ENCODE measurements at regions not wholly inside any gene's neighbourhood (a gene's known extent, or its start where the extent isn't known, plus 50 kb on each side); places are given as distances from the start of the nearest gene placed in this dataset.

DNA sequence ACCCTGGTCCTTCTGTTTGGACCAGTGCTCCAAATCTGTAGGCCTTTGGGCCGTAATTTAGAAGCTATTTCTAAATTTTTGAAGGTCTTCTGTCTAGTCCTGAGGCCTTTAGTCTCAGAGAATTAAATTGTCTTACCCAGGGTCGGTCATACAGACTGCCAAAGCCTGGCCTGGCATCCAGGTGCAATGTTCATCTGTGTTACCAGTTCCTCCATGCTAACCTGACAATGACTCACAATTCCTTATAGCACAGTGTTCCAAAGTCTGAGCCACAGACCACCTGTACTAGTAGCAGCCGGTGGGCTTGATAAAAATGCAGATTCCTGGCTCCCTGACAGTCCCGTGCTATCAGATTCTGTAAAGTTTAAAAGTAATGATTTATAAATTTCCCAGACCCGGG is 77.7 kb upstream of the MAP4K3 start:
- DNase-seq (ENCODE audit: low read depth), result no peak

DNA sequence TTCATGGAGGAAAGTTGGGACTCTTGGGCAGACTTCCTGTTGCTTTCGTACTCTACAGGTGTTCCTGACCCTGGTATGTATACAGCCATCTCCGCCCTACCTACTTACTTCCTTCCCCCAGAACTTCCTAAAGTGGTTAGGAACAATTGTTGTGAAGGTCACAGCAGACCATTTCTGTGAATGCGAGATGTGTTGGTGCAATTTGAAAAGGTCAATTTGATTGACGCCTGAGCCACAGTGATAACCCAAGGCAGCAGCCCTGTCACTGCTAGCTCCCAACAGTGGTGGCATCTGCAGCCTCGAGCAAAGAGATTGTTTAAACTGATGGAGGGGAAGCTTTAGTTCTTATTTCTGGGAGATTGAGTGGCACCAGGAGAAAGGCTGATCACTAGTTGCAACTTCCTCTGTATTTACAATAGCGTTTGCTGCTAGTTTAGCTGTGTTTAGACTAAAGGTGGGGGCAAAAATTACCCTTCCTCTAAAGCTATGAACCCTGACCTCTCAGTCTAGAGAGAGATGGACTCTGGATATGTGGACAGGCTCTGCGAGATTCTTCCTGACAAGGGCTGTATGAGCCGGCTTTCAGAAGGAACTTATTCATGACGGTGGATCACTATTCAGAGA is 78.3 kb upstream of the MAP4K3 start:
- no peak for DNase-seq (ENCODE audit: low read depth)

- no peak for DNase-seq (ENCODE audit: low read depth)
Measured at GRCh38 chr2:39515897-39516346, 78.8 kb upstream of the MAP4K3 start.

DNA sequence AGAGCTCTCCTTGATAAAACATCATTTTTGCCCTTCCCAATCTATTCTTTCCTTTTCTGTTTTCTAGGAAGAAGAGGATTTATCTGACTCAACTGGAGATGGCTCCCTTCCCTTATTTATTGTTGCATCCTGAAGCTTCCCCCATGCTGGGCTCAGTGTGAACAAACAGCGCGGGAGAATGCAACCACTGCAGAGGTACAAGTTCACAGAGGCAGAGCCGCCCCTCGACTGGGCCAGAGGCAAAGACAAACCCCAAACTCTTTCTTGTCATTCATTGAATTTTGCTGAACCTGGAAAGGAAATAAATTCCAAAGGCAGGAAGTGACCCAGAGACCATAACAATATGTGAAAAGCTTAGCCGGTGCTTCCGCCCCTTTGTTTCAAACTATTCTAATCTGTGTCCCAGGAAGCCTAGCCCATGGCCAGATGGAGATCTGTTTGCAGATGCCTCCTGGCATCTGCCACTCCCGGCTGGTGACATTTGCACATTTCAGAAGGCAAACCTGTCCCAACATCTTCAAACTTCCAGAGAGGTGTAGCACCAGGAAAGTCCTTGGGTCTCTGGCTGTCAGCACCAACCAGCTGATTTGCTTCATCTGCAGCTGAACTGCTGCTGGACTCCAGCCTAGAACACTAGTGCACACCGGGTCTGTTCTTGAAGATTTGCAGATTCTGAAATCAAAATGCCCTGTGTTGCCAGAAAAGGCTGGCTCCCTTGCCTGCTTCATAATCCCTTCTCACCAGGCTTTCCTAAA is 79.4 kb upstream of the MAP4K3 start:
- no peak for DNase-seq (ENCODE audit: low read depth)

- no peak for DNase-seq (ENCODE audit: low read depth)
Measured at GRCh38 chr2:39517102-39517436, 80.0 kb upstream of the MAP4K3 start.

GRCh38 chr2:39517622-39518021 is 80.5 kb upstream of the MAP4K3 start:
- no peak for DNase-seq (ENCODE audit: low read depth)

GRCh38 chr2:39519886-39520285 is 82.8 kb upstream of the MAP4K3 start:
- DNase-seq (ENCODE audit: low read depth), result no peak

DNA sequence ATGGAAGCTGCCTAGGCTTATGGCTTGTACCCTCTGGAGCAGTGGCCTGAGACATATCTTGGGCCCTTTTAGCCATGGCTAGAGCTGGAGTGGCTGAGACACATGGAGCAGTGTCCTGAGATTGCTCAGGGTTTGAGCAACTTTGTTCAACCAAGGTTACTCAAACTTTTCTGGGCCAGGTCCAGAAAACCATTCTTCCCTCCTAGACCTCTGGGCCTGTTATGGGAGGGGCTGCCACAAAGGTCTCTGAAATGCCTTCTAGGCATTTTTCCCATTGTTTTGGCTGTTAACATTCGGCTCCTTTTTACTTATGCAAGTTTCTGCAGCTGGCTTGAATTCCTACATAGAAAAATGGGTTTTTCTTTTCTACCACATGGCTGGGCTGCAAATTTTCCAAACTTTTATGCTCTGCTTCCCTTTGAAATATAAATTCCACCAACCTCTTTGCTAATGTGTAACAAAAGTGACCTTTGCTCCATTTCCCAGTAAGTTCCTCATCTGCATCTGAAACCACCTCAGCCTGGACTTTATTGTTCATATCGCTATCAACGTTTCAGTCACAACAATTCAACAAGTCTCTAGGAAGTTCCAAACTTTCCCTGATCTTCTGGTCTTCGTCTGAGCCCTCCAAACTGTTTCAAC is 84.9 kb upstream of the MAP4K3 start:
- DNase-seq (ENCODE audit: low read depth), result no peak

DNA sequence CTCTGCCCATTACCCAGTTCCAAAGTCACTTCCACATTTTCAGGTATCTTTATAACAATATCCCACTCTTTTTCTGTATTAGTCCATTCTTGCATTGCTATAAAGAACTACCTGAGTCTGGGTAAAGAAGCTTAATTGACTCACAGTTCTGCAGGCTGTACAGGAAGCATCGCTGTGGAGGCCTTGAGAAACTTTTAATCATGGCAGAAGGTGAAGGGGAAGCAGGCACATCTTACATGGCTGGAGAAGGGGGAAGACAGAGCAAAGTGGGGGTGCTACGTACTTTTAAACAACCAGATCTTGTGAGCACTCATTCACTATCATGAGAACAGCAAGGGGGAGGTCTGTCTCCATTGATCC is 85.4 kb upstream of the MAP4K3 start:
- DNase-seq (ENCODE audit: low read depth), result no peak

DNA sequence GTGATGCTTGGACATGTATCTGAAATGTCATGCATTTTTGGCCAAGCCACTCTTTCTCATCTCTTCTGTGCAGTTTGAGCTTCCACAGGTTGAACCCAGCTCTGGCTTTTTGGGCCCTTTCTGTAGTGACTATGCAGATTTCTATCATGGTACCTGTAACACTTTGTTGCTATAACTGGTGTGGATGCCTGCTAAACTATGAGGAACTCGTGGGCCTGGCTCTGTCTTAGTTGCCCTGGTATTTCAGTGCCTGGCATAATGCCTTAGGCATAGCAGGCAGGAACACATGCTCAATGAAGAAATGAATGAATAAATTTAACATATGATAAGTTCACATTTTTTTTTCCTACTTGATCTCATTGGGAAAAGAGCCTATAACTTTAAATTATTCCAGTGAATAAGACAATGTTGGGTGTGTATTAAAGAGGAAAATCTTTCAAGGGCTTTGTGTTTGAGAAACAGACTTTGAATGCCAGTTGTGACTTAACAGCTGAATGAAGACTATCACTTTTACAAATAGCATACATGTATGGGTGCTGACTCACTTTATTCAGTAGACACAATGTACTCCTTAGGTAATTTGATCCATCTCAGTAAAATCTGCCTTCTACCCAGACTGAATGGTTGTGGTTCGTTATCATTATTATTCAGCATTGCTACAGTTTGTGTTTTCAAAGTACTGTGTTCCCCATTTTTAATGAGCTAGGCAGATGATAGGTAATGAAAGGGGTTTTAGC is 86.4 kb upstream of the MAP4K3 start:
- peak; percentile 79 for DNase-seq (ENCODE audit: low read depth)

- DNase-seq (ENCODE audit: low read depth), result no peak
Measured at GRCh38 chr2:39524061-39524460, 87.0 kb upstream of the MAP4K3 start.

DNA sequence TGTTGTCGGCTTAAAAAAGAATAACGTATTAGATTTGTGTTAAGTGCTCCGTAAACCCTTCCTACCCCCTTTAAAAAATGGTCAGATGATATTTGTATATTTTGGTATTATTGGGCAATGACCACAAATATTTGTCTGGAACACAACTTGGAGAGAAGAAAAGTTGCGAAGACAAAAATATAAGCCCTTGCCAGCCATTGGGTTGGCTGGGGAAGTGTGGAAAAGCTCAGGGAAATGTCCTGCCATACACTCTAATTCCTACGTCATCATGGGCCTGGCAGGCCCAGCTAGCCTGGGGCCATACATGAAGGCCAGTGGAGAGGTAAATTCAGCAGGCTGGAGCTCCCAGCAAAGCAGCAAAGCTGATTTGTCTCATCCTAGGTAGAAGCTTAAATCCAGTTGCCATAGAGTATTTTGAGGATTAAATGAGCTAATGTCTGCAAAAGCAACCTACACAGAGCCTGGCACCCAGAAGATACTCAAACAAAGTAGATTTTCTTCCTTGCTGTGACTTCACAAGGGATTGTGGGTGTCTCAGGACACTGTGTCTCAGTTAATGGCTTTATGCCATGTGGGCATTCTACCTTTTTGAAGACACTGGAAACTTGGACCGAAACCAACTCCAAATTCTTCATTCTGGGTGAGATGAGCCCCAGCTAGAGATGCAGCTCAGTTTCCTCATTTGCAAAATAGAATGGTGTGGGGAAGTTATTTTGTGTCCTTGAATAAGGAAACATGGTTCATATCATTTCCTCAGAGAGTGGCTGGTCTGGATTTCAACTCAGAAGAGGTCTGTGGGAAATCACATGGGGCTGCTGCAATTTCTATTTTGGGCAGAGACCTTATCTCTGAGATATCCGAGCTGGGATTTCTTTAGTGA is 87.9 kb upstream of the MAP4K3 start:
- no peak for DNase-seq (ENCODE audit: low read depth)

- no peak for DNase-seq (ENCODE audit: low read depth)
Measured at GRCh38 chr2:39525636-39526412, 88.7 kb upstream of the MAP4K3 start.

DNA sequence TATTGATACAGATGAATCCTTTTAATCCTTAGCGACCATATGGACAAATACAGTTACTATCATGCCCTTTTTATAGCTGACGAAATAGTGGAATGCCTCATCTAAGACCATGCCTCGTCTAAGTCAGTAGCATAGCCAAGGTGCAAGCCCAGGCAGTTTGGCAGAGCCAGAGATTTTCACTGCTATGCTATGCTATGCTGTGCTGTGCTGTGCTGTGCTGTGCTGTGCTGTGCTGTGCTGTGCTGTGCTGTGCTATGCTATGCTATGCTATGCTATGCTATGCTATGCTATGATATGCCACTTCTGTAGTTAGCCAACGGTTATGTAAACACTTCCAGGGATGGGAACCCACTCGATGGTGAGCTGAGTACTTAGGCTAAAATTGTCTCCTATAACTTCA is 91.6 kb upstream of the MAP4K3 start:
- DNase-seq (ENCODE audit: low read depth), result no peak

GRCh38 chr2:39529836-39530235 is 92.8 kb upstream of the MAP4K3 start:
- DNase-seq (ENCODE audit: low read depth), result no peak

DNA sequence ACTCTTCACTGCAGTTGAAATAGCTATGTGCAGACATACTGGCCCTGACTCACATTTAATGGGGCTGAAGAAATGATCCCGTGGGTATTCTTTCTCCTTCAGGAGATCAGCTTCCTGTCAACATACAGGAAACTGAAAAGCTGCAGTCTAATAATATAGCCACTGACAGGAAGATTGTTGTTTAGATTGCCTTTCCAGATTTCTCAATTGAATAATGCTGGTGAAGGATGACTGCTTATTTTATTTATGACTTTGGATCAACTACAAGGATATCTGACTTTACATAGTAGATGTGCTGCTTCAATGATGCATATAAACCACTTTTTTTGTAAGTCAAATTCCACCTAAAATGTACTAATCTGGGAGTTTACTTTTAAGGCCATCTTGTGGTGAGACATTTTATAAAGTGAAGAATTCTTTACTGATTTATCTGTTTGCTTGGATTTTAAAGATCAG is 93.4 kb upstream of the MAP4K3 start:
- peak; percentile 47 for DNase-seq (ENCODE audit: low read depth)

DNA sequence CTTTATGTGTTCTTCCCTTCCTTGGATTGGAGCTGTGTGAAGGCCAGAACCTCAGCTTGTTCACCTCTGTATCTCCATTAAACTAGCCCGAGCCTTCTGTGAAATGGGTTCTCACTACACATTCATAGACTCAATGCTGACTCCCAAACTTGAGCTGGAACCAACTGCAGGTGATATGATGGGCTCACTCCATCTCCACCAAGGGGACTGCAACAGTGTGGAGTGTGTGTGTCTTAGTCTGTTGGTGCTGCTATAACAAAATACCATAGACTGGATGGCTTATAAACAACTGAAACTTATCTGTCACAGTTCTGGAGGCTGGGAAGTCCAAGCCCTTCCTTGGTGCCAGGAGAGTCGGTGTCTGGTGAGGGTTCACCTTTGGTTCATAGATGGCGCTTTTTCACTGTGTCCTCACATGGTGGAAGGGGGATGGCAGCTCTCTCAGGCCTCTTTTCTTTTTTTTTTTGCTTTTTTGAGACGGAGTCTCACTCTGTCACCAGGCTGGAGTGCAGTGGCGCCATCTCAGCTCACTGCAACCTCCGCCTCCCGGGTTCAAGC is 94.2 kb upstream of the MAP4K3 start:
- no peak for DNase-seq (ENCODE audit: low read depth)

DNA sequence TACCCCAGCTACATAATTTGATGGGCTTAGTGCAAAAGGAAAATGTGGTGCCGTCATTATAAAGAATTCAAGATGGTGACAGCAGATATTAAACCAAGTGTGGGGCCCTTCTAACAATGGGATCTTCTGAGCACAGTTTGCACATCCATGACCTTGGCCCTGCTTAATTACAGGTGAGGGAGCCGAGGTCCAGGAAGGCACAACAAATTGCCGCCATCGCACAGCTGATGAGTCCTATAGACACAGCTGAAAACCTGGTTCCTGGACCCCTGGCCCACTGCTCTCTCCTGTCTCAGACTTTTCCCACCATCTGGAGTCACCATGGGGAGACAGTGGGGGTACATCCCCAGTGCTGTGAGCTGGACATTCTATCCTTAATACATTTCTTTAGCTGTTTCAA is 95.8 kb upstream of the MAP4K3 start:
- no peak for DNase-seq (ENCODE audit: low read depth)

DNA sequence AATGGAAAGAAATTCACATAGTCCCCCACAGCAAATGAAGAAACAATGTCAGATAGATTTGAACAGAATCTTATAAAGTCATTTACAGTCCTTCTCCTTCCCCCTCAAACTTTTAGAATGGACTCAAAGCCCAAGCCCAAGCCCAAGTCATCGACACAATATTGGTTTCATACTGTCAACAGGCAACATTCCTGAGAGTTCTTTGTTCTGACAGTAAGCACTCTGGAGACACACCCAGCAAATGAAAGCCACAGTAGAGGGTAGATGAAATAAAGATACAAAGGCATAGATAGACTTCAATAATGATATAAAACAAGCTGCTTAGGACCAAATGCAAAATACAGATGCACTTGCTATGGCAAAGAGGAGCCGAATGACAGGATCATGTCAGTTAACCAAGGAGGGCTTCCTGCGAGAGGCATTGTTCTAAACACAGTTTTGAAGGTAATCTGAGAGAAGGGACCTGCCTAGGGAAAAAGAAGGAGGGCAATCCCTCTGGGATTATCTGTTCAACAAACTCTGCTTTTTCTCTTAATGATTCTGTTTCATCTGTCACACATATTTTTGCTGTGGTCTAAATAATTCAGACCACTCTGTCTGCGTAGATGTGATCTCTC is 97.1 kb upstream of the MAP4K3 start:
- no peak for DNase-seq (ENCODE audit: low read depth)

DNA sequence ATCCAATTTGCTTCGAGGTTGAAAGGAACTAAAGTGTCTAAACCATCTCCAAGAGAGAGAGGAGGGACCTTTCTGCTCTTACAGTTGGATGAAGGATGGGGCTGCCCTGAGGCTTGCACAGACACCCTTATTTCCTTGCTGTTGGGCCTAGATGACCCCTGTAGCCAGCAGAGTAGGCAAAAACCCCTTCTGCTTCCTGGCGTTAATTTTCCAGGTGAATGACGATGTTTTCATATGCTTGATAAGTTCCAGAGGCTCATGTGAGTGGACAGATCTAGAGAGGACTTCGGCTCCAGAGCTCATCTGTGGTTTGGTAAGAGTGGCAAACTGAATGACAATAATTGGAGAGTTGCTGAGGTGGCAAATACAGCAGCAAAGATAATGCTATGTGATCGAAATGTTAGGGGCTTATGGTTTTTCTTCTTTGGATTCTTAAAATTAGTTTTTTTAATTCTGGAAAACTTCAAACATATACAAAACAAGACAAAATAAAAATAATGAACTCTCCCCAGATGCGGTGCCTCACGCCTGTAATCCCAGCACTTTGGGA is 98.6 kb upstream of the MAP4K3 start:
- no peak for DNase-seq (ENCODE audit: low read depth)

Measured in HS-5 (cell line).